ENCODE measurements at regions not wholly inside any gene's neighbourhood (a gene's known extent, or its start where the extent isn't known, plus 50 kb on each side); places are given as distances from the start of the nearest gene placed in this dataset.

GRCh38 chr6:167049275-167049674 is 50.1 kb downstream of the CEP43 start:
- DNase-seq (ENCODE audit: insufficient read length, low spot score) = no peak
- TF ChIP-seq SPI1 (IDR thresholded peaks at IDR 0.05; ENCODE audit: low read depth, low read length) = 0 out of 2 replicates have a peak, but pooled peaks have one; percentile 22
- no peak for TF ChIP-seq POU2F2 (IDR thresholded peaks at IDR 0.05; ENCODE audit: low read depth, low read length)
- peak; percentile 77 for FAIRE-seq

GRCh38 chr6:167050903-167051302 is 51.7 kb downstream of the CEP43 start:
- FAIRE-seq (no peak), DNase-seq (ENCODE audit: insufficient read length, low spot score) (no peak)
- TF ChIP-seq SPI1 (IDR thresholded peaks at IDR 0.05; ENCODE audit: low read depth, low read length) = no peak
- no peak for TF ChIP-seq PAX5 (IDR thresholded peaks at IDR 0.05; ENCODE audit: insufficient read depth, low read length, severe bottlenecking)
- no peak for TF ChIP-seq POU2F2 (IDR thresholded peaks at IDR 0.05; ENCODE audit: low read depth, low read length)
- no peak for TF ChIP-seq POLR2AphosphoS5 (IDR thresholded peaks at IDR 0.05; ENCODE audit: low read depth, low read length)

- DNase-seq (ENCODE audit: insufficient read length, low spot score) = no peak
- TF ChIP-seq TAF1 (IDR thresholded peaks at IDR 0.05; ENCODE audit: low read depth, low read length) (no peak), POLR2A (IDR thresholded peaks at IDR 0.05; ENCODE audit: low read depth, low read length) (no peak), POLR2AphosphoS5 (IDR thresholded peaks at IDR 0.05; ENCODE audit: low read depth, low read length) (no peak), POU2F2 (IDR thresholded peaks at IDR 0.05; ENCODE audit: low read depth, low read length) (no peak), SPI1 (IDR thresholded peaks at IDR 0.05; ENCODE audit: low read depth, low read length) (no peak), PAX5 (IDR thresholded peaks at IDR 0.05; ENCODE audit: insufficient read depth, low read length, severe bottlenecking) (no peak)
- no peak for FAIRE-seq
Observed at GRCh38 chr6:167053895-167054530, 54.8 kb downstream of the CEP43 start.

- TF ChIP-seq TAF1 (IDR thresholded peaks at IDR 0.05; ENCODE audit: low read depth, low read length) (no peak), PAX5 (IDR thresholded peaks at IDR 0.05; ENCODE audit: insufficient read depth, low read length, severe bottlenecking) (no peak), POLR2A (IDR thresholded peaks at IDR 0.05; ENCODE audit: low read depth, low read length) (no peak), POLR2AphosphoS5 (IDR thresholded peaks at IDR 0.05; ENCODE audit: low read depth, low read length) (no peak), SPI1 (IDR thresholded peaks at IDR 0.05; ENCODE audit: low read depth, low read length) (no peak), POU2F2 (IDR thresholded peaks at IDR 0.05; ENCODE audit: low read depth, low read length) (no peak)
- DNase-seq (ENCODE audit: insufficient read length, low spot score) (no peak), FAIRE-seq (peak; percentile 23)
Observed at GRCh38 chr6:167054987-167055386, 55.8 kb downstream of the CEP43 start.

GRCh38 chr6:167056370-167056769 is 57.2 kb downstream of the CEP43 start:
- DNase-seq (ENCODE audit: insufficient read length, low spot score) = no peak

GRCh38 chr6:167058261-167058660 is 59.1 kb downstream of the CEP43 start:
- DNase-seq (ENCODE audit: insufficient read length, low spot score) (no peak), FAIRE-seq (no peak)

More at GRCh38 chr6:167056370-167056769, 57.2 kb downstream of the CEP43 start:
- no peak for TF ChIP-seq PAX5 (IDR thresholded peaks at IDR 0.05; ENCODE audit: insufficient read depth, low read length, severe bottlenecking)
- no peak for TF ChIP-seq TAF1 (IDR thresholded peaks at IDR 0.05; ENCODE audit: low read depth, low read length)
- no peak for TF ChIP-seq POLR2AphosphoS5 (IDR thresholded peaks at IDR 0.05; ENCODE audit: low read depth, low read length)
- no peak for TF ChIP-seq POU2F2 (IDR thresholded peaks at IDR 0.05; ENCODE audit: low read depth, low read length)
- TF ChIP-seq POLR2A (IDR thresholded peaks at IDR 0.05; ENCODE audit: low read depth, low read length) = no peak
- TF ChIP-seq SPI1 (IDR thresholded peaks at IDR 0.05; ENCODE audit: low read depth, low read length) = no peak
- FAIRE-seq = peak; percentile 92

More at GRCh38 chr6:167058261-167058660, 59.1 kb downstream of the CEP43 start:
- TF ChIP-seq POLR2AphosphoS5 (IDR thresholded peaks at IDR 0.05; ENCODE audit: low read depth, low read length) (no peak), PAX5 (IDR thresholded peaks at IDR 0.05; ENCODE audit: insufficient read depth, low read length, severe bottlenecking) (no peak), POLR2A (IDR thresholded peaks at IDR 0.05; ENCODE audit: low read depth, low read length) (no peak)
